ENCODE measurements at regions not wholly inside any gene's neighbourhood (a gene's known extent, or its start where the extent isn't known, plus 50 kb on each side); places are given as distances from the start of the nearest gene placed in this dataset.
"Not testable (repeated sequence)": the region's sequence is repeated elsewhere in the genome, so short reads cannot be mapped to it uniquely, and the experiment has no call there.

DNA sequence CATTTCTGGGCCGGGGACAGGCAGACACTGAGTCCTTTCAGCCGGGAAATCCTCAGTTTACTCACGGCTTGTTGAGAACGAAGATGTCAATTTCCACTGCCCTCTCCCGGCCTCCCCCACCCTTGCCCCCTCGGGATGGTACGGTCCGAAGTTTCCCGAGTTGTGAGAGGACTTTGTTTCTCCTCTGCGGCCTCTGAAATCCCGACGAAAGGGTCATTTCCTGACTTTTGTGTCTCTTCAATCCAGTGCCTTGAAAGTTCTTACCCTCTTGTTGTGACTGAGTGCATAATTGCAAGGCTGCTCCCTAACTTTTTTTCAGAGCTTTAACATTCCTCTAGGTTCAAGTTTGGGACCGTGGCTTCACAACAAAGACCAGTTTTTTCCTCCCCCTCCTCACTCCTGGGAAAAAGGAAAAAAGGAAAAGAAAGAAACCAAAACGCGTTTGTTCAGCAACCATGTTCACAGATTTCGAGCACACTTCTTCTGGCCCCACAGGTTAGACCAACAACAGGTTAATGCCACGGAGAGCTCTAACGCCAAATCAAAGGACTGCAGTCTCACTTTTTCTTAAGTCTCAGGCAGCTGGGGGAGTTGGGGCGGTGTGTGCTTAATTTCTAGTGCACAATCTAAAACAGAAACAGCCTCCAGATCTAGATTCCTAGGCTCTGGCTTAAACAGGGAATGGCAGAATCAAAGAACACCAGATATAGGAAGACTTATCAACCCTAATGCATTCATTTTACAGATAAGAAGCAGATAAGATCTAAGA lies 138.9 kb downstream of the TMCO5A start:
- no peak for DNase-seq

DNA sequence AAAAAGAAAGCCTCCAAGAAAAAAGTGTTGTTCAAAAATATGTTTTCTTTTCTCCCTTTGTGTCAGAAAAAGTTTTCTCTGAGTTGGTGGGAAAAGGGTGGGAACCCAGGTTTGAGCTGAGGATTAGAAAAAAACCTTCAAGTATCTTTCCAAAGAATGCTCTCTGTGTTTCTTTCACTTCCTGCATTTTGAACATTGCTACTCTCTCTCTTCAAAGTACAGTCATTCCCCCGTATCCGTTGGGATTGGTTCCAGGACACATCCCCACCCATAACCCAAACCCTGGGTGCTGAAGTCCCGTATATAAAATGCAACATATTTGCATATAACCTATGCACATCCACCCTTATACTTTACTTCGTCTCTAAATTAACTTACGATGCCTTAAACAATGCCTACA lies 139.6 kb downstream of the TMCO5A start:
- no peak for DNase-seq

DNA sequence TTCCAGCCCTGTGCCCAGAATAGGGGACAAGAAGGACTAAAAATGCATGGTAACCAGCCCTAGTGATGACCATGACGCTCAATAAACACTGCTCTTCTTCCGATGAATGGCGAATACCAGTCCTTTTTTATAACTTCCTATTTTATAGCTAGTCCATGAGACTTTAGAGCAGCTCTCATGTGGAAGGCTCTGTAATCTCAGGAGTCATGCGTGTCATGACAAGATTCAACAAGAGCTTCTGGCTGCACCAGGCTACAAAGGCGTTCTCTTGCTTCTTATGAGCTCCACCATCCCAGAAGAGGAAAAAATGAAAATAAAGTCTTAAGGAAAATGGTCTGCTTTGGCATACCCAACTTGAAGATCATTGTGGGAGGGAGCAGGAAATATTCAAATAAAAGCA lies 141.0 kb downstream of the TMCO5A start:
- DNase-seq = no peak

DNA sequence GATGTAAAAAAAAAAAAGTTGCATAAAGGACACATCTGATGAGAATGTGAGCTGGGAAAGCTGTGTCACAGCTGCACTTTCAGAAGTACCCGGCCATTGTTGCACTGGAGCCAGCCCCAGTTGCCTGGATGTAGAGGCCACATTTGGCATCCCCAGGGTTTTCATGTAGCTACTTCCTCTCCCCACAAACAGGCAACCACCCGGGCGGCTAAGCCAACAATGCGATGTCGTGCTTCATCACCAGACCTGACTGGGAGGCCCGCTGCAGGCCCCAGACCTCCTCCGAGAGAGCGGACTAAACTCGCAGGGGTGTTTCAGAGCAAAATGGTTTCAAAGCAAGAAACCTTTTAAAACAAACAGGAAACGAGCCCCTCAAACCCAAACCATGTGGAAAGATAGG lies 142.3 kb downstream of the TMCO5A start:
- no peak for DNase-seq

DNA sequence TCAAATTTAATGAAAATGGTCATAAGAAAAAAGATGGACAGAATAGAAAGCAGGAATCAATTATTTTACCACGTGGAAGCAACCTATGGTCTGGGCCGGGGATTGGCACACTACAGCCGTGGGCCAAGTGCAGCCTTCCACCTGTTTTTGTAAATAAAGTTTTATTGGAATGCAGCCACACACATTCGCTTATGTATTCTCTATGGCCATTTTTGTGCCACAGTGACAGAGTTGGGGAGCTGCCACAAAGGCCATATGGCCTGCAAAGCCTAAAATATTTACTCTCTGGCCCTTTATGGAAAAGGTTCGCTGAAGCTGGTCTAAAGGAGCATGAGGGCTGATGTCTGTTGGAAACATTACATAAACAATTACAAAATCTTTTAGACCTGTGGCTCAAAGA lies 144.8 kb downstream of the TMCO5A start:
- no peak for DNase-seq

DNA sequence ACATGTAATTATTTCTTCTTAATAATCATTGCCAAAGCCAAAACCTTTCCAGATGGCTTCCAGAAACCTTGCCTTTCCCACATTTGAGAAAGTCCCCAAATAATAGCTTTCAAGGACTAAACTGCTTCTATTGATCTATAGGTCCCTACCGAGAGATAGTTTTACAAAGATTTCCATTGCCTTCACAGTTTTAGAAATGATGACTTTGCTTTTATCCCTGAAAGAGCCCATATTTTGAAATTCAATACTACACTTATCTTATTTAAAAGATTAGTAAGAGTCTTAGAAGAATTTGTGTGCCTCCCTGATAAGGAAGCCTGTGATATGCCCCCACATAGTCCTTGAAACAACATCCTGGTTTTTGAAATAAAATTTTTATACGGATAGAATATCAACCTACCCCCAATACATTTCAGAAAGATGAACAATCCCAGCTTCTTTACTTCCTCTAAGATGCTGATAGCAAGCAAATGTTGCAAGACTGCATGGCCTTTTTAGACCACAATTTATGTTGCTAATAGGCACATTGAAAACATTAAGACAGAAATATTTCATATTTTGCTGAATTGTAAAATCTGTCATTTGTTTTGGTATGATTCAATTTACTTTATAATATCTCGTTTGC lies 146.3 kb downstream of the TMCO5A start:
- no peak for DNase-seq

DNA sequence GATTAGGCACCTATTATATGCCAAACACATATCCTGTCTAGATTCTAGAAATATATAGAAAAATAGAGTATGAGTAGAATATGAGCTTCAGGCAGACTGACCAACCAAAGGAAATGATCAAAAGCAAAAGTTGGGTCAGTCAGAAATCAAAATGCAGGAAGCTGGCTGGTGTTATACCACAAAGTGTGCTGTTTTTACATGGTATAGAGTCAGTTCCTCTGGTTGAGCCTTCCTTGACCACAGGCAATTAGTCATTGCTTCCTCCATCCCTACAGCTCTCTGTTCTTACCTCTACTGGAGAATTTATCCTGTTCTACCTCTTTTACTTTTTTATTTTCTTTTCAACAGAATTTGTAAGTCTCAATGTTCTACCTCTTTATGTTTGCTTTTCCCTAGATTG lies 149.8 kb downstream of the TMCO5A start:
- DNase-seq = no peak

DNA sequence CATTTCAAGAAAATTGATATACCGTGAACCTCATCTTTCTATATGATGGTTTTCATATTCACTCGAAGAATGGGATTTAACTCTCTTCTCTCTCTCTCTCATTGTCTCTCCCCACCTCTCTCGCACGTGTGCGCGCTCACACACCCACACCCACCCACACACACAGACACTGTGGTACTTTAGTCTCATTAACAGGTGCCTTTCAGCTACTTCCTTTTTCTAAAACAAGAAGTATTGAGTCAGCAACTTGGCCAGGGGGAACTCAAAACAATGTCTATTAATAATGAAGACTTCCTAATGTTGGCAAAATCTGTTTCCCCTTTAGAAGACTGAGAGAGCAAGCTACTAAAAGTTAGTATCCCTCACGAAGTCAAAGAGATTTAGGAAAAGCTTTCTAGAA lies 150.7 kb downstream of the TMCO5A start:
- DNase-seq = peak; percentile 21

DNA sequence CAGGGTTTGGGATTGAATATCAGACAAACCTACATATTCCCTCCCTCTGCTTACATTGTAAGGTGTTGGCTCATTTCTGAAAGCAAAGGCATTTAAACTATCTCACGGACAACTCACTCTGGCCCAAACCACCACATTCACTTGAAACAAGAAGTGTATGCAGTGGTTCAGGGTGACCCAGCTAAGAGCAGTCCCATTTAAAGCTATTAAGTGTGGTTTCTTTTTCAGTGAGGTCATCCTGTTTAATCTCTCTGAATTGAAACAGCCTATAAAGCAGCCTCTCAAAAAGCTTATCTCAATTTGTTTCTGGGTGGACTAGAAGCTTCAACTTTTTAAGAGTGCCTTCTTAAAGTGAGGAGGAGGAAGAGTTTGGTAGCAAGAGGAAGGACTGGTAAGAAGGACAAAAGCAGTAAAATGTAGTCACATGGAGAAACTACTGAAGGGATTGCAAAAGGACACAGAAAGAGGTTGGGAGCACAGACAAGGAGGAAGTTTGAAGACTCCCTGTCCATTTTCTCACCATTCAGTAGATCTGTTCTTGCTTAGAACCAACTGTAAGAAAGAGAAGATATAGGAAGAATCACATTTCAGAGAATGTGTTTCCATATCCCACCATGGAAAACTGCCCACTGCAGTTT lies 151.6 kb downstream of the TMCO5A start:
- DNase-seq = no peak

DNA sequence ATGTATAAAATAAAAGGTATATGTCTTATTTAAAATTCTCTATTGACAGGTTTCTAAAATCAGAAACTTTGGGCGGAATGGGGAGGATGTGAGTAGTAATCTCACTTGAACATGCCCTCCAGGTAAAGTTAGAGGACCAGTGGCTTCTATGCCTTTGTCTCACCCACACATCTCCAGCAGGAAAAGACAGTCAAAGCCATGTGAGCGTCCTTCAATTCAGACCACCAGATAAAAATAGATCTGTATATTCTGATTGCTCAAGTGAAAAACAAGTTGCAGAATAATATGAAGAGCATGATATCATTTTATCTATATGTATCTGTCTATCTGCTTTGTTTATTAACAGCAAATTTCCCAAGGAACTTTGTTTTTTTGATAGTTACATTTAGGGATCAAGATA lies 152.2 kb downstream of the TMCO5A start:
- no peak for DNase-seq

DNA sequence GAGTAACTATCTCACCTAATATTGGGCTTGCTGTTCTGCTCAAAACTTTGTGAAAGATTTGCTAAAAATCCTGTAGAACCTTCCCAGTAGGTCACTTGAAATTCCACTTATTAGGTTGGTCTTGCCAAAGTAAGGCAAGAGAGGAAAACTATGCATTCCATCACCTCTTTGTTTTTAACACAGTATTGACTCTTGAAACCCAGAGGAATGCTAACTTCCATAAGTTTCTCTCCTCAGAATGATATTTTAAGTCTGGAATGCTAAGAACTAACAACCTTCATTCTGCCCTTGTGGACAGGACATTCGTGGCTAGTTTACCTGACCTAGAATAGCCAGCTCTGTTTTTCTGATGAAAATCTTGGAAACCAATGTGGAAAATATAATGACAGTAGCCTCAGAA lies 154.5 kb downstream of the TMCO5A start:
- no peak for DNase-seq

DNA sequence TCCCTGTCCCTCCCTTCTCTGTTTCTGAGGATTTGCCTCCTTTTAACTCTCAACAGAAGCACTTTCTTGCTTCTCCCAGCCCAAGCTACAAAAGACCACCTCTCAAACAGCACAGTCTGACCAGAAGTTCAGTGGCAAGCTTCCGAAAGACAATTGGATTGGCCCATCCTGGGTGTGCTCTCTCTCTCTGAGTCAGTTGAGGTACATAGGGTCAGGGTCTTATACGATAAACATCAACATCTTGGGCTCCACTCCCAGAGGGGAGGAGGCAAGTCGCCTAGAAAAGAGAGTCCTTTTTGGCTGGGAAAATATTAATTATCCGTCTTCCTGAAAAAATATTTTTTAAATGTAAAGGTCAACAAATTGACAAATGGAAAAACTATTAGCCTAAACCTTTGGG lies 155.8 kb downstream of the TMCO5A start:
- DNase-seq = no peak

DNA sequence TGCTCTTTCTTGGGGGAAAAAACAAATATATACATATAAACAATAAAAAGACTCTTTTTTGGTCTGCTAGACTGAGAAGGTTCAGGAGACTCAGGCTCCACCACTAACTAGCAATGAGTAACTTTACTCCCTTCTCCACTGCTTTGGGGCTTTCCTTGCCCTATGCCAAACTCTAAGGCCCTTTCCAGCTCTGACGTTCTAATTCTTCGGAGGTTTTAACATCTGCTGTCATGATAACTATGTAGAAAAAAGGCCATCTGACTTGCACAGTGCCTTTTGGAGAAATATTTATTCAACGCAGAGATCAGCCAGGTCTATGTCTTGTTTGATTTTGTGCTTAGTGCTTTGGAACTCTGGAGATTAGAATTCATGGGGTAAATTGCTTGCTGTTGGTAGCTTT lies 156.2 kb downstream of the TMCO5A start:
- DNase-seq = no peak

DNA sequence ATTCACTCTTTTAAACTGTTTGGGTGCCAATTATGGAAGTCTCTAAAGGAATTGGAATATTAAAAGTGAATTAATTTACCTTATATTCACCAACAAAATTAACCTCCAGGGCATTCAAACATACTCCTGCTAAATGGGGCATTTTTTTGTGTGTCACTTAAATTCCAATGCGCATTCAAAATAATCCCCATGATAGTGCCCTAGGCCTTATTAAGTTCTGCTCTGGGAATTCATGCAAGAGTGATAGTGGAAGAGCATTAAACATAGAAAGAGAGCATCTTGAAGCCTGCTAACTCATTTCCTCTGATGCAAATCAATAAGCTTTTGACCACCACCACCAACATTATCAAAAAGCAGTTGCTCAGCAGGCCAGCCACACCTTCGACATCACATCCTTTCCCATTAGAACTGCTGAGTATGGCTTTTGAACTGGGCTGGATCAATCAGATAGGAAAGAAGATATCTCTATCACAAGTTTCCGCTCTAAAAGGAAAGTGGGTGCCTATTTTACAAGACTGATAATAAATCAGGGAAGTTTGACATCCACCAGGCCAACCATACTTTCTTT lies 156.7 kb downstream of the TMCO5A start:
- no peak for DNase-seq

DNA sequence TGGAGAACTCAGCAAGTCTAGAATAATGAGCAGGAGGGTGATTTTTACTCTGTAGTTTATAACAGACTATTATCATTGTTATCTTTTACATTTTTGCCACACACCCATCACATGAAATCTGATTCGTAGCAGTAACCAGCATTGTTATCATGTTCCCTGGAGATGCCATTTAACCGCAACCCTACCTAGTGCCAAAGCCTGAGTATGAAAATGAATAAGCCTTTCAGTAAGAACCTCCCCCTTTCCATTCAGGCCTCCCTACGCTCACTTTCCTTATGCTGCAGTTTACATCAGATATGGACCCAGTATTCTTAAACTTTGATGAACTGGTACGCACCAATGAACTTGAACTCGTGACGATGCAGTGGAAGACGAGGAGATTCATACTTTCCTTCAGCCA lies 158.7 kb upstream of the SPRED1 start:
- DNase-seq = no peak

DNA sequence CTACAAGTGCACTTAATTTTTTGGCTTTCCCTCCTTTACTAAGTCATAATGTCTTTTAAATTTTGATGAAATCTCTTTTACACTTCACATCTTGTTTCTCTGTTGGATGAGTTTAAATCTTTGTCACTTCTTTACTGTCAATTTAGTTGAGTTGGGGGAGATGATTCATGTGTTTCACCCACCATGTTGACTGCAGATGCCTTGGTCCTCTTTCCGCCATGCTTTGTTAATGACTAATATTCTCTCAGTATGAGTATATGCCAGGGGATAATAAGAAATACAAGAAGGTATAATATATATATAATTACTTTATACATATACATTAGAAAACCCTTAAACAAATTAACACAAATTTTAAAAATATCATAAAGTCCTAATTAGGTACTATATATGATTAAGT lies 149.7 kb upstream of the SPRED1 start:
- no peak for DNase-seq

DNA sequence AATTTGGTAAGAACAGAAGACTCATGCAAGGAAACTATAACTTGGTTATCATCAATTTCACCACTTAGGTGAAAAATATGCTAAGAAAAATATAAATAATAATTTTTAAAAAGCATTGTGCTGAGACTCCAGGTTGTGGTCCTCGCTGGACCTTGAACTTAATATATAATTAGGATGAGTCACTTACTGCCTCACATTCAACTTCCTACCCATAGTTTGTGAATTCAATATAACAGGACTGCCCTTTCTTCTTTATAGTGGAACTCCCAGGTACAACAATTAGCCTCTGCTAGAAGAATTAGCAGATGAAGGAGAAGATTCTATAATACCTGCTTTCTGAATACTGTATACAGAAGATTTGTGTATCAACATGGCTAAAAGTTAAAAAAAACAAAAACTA lies 149.1 kb upstream of the SPRED1 start:
- DNase-seq = no peak

DNA sequence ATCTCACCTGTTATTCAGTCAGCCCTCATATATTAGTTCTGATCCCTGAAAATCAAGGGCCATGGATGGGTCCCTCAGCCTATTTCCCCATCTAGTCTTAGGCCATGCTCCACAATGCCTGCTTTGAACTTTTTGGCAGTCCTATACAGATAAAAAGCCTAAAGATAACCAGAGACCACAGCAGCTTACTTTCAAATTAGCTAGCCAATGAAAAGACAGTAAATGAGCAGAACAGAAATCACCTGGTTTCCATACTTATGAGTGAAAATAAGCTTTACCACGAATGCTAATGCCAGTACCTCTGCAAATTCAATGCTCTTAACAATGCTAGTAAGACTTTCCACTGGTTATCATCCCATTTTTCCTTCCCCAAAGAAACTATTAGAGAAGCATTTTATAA lies 141.6 kb upstream of the SPRED1 start:
- no peak for DNase-seq

DNA sequence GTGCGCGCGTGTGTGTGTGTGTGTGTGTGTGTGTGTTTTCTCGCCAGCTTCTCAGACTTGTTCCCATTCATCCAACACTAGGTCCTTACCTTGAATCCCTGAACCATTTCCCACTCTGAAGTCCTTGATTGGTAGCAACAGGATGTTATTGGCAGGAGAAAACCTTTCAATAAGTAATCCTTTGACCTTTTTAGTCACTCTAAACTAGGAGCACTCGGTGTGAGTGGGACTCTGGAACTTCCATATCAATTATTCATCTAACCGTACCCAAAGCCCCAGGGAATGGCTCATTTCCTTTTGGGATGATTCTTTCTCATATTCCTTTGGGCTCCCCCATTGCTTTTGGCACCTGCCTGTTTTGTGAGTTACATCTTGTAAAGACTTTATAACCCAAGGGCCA lies 140.2 kb upstream of the SPRED1 start:
- no peak for DNase-seq

DNA sequence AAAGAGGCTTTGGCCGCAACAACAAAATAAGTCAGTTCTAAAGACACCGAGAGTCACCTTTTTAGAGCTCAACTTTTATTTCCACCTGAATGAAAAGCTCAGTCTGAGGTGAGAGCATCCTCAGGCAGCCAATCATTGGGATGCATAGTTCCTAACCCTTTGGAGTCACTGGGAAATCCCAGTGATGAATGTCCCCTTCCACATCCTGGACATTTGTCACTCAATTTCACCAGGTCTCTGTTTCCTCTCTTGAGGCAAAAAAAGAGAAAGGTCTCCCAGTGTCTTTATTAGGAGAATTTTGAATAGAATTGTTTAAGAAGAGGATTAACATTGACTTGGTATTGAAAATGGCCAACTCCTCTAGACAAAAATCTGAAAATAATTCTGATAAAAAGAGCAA lies 137.5 kb upstream of the SPRED1 start:
- no peak for DNase-seq

DNA sequence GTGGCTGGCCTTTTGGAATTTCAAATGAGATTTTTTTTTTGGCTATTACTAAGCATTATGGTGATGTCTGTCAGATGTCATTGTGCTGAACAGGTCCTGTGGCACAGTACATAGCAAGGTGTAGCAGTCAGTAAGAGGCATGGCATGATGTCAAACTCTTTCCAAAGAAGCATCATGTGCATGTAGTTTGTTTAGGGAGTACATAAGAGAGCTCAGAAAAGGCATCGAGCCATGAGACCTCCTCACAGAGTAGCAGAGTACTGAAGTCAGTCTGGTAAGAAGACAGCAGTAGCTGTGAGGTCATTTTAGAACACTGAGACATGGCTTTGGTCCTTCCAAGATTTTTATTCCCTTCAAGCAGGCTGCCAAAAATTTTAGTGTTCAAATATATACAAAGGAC lies 134.9 kb upstream of the SPRED1 start:
- DNase-seq = no peak

DNA sequence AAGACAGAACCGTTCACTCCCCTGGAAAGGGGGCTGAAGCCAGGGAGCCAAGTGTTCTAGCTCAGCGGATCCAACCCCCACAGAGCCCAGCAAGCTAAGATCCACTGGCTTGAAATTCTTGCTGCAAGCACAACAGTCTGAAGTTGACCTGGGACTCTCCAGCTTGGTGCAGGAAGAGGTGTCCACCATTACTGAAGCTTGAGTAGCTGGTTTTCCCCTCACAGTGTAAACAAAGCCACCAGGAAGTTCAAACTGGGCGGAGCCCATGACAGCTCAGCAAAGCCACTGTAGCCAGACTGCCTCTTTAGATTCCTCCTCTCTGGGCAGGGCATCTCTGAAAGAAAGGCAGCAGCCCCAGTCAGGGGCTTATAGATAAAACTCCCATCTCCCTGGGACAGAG lies 132.8 kb upstream of the SPRED1 start:
- not testable (repeated sequence) for DNase-seq

DNA sequence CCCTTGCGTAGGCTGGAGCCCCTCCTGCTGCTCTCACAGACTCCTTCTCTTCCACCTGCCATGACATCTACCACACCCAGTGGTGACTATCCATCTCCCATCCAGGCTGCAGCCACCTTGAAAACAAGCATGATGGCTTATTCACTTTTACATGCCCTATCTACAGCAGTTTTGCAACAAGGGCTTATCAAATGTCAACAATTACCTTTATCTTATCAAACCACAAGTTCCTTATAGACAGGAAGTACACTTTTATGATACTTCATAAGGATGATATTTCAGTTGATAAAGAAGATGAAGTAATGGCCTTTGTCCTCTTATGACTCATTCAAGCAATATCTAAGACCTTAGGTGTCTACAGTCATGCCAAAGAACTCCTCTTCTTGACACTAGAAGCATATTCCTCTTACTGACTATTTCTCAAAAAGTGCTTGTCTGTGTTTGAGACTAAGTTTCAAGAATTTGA lies 125.3 kb upstream of the SPRED1 start:
- DNase-seq = no peak

DNA sequence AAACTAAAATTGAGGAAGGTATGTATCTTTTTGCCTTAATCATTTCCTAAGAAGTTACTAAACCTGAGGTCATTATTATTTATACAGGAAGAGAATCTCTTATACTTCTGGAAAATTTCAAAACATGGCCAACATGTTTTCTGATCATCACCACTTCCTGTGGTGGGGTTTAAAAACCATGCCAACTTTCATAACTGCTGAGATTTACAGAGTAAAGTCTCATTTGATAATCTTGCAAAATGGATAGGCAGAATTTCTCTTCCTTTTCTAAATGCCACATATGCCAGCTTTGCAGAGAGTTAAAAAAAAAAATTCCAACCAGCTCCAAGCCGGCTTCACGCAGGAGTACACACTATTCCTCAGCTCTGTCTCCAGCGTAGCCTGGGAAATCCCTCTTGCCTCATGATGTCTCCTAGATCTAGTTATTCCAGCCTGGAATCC lies 124.3 kb upstream of the SPRED1 start:
- DNase-seq = no peak
